ENCODE measurements at regions not wholly inside any gene's neighbourhood (a gene's known extent, or its start where the extent isn't known, plus 50 kb on each side); places are given as distances from the start of the nearest gene placed in this dataset.

- no peak overlapping the region for H3K4me3 ChIP-seq
- WGBS, 2 donors: 69 to 71% methylated on average over 2 of the region's 2 CpGs
- intact Hi-C loops (cut with DNase I): no loop called here
- H3K36me3 ChIP-seq (replicated peaks in 1 of 2; ENCODE audit: insufficient read depth in 1 of 2, low read depth in 2 of 2): no peaks in the 10 kb centered on the region
- H3K9me3 ChIP-seq: no peaks in the 10 kb centered on the region
- TF ChIP-seq CTCF (IDR thresholded peaks at IDR 0.05) (no peak), POLR2A (IDR thresholded peaks at IDR 0.05) (no peak)
- no peak for DNase-seq
- no peak overlapping the region for H3K27ac ChIP-seq
- no peak for ATAC-seq
- H3K27me3 ChIP-seq: no peaks in the 10 kb centered on the region
- no peaks in the 10 kb centered on the region for H3K4me1 ChIP-seq
Observed at GRCh38 chr6:54440549-54440948, 132.3 kb downstream of the TINAG start.

GRCh38 chr6:54441020-54441419 lies 132.8 kb downstream of the TINAG start:
- Histone ChIP-seq H3K4me1 (no peaks in the 10 kb centered on the region), H3K36me3 (replicated peaks in 1 of 2; ENCODE audit: insufficient read depth in 1 of 2, low read depth in 2 of 2) (no peaks in the 10 kb centered on the region), H3K27ac (no peak overlapping the region), H3K9me3 (no peaks in the 10 kb centered on the region), H3K4me3 (no peak overlapping the region), H3K27me3 (no peaks in the 10 kb centered on the region)
- 67 to 86% methylated on average over 1 to 2 of the region's 2 CpGs for WGBS, 2 donors
- ATAC-seq (no peak), DNase-seq (no peak)
- intact Hi-C loops (cut with DNase I): no loop called here
- no peak for TF ChIP-seq POLR2A (IDR thresholded peaks at IDR 0.05)

- no peak overlapping the region for H3K27ac ChIP-seq
- no peak overlapping the region for H3K4me3 ChIP-seq
- intact Hi-C loops (cut with DNase I): no loop called here
- ATAC-seq: no peak
- H3K4me1 ChIP-seq: no peaks in the 10 kb centered on the region
- WGBS, 2 donors: 79 to 81% methylated on average over 5 to 7 of the region's 7 CpGs
- no peaks in the 10 kb centered on the region for H3K36me3 ChIP-seq (replicated peaks in 1 of 2; ENCODE audit: insufficient read depth in 1 of 2, low read depth in 2 of 2)
- no peak for DNase-seq
- no peaks in the 10 kb centered on the region for H3K9me3 ChIP-seq
- no peaks in the 10 kb centered on the region for H3K27me3 ChIP-seq
- no peak for TF ChIP-seq CTCF (IDR thresholded peaks at IDR 0.05)
- TF ChIP-seq POLR2A (IDR thresholded peaks at IDR 0.05): no peak
Observed at GRCh38 chr6:54441687-54442248, 133.5 kb downstream of the TINAG start.

- no peaks in the 10 kb centered on the region for H3K9me3 ChIP-seq
- intact Hi-C loops (cut with DNase I): no loop called here
- DNase-seq (no peak), ATAC-seq (no peak)
- no peak overlapping the region for H3K27ac ChIP-seq
- no peaks in the 10 kb centered on the region for H3K36me3 ChIP-seq (replicated peaks in 1 of 2; ENCODE audit: insufficient read depth in 1 of 2, low read depth in 2 of 2)
- no peak overlapping the region for H3K4me3 ChIP-seq
- no peaks in the 10 kb centered on the region for H3K4me1 ChIP-seq
- H3K27me3 ChIP-seq: no peaks in the 10 kb centered on the region
- TF ChIP-seq POLR2A (IDR thresholded peaks at IDR 0.05): no peak
Observed at GRCh38 chr6:54445207-54445606, 137.0 kb downstream of the TINAG start.

- Histone ChIP-seq H3K27me3 (no peaks in the 10 kb centered on the region), H3K4me1 (no peaks in the 10 kb centered on the region), H3K27ac (no peak overlapping the region), H3K36me3 (replicated peaks in 1 of 2; ENCODE audit: insufficient read depth in 1 of 2, low read depth in 2 of 2) (no peaks in the 10 kb centered on the region), H3K9me3 (no peaks in the 10 kb centered on the region), H3K4me3 (no peak overlapping the region)
- ATAC-seq (no peak), DNase-seq (no peak)
- intact Hi-C loops (cut with DNase I): no loop called here
- 45 to 47% methylated on average over 4 of the region's 4 CpGs for WGBS, 2 donors
- no peak for TF ChIP-seq CTCF (IDR thresholded peaks at IDR 0.05)
- no peak for TF ChIP-seq POLR2A (IDR thresholded peaks at IDR 0.05)
Observed at GRCh38 chr6:54448617-54449016, 140.4 kb downstream of the TINAG start.

GRCh38 chr6:54451516-54451915 lies 143.3 kb downstream of the TINAG start:
- Histone ChIP-seq H3K9me3 (no peaks in the 10 kb centered on the region), H3K4me1 (no peaks in the 10 kb centered on the region), H3K27ac (no peak overlapping the region), H3K27me3 (no peaks in the 10 kb centered on the region), H3K4me3 (no peak overlapping the region), H3K36me3 (replicated peaks in 1 of 2; ENCODE audit: insufficient read depth in 1 of 2, low read depth in 2 of 2) (no peaks in the 10 kb centered on the region)
- intact Hi-C loops (cut with DNase I): no loop called here
- TF ChIP-seq POLR2A (IDR thresholded peaks at IDR 0.05) (no peak), CTCF (IDR thresholded peaks at IDR 0.05) (no peak)
- DNase-seq (no peak), ATAC-seq (no peak)

Measured in body of pancreas (tissue), 4 donors.